Nephron (organoid): ENCODE measurements at regions not wholly inside any gene's neighbourhood (a gene's known extent, or its start where the extent isn't known, plus 50 kb on each side); places are given as distances from the start of the nearest gene placed in this dataset.
"Not testable (repeated sequence)": the region's sequence is repeated elsewhere in the genome, so short reads cannot be mapped to it uniquely, and the experiment has no call there.

Source experiments
- H3K27ac Mint-ChIP-seq, 3 experiments: 2 replicates each; pipeline ENCODE4 v1.8.0; 2020; ENCODE audit warnings: mixed read lengths in 3 of 3, mild to moderate bottlenecking in 2 of 3, moderate library complexity in 1 of 3
- H3K27me3 Mint-ChIP-seq: 2 replicates; pipeline ENCODE4 v1.8.0; 2021; ENCODE audit warnings: low read depth, mild to moderate bottlenecking, moderate library complexity, mixed read lengths
- H3K36me3 Mint-ChIP-seq: 2 replicates; pipeline ENCODE4 v1.8.0; 2020; ENCODE audit warnings: low read depth, mixed read lengths
- H3K4me1 Mint-ChIP-seq: 2 replicates; pipeline ENCODE4 v1.8.0; 2020; ENCODE audit warnings: mixed read lengths
- H3K4me3 Mint-ChIP-seq, 3 experiments: 2 replicates each; pipeline ENCODE4 v1.8.0; 2020; ENCODE audit warnings: mild to moderate bottlenecking in 3 of 3, mixed read lengths in 3 of 3, moderate library complexity in 2 of 3
- H3K9me3 Mint-ChIP-seq: 2 replicates; pipeline ENCODE4 v1.8.0; 2020; ENCODE audit warnings: mixed read lengths
- TF ChIP-seq, protein P1 (sequence below), 3 experiments: fragments of 200-600 bp; sonication (generic); IDR thresholded peaks; one replicate each; pipeline ENCODE4 v1.5.0; 2021; ENCODE audit warnings: antibody characterized with exemption in 3 of 3; ENCODE audit not compliant: unreplicated experiment in 3 of 3

DNA sequence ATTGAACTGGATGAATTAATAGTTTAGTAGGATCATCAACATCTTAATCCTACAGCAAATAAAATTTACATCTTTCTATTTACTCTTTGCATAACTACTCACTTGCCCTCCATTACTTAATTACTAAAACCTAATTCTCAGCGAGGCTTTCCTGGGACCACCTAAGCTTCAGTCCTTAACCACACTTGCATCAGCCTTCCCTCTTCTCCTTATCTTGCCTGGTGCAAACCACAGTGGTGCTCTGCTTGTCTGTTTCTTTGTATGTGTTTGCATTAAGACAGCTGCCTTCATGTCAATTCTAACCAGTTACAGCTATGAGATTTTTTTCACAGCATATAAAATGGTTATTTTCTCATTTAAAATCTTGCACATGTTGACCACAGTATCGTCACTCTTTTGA is 72.6 kb upstream of the ZNF92 start:
- no peaks in the 10 kb centered on the region for H3K27me3 Mint-ChIP-seq
- H3K4me3 Mint-ChIP-seq, result no peak overlapping the region
- H3K4me1 Mint-ChIP-seq, result no peaks in the 10 kb centered on the region
- TF ChIP-seq, protein P1, sequence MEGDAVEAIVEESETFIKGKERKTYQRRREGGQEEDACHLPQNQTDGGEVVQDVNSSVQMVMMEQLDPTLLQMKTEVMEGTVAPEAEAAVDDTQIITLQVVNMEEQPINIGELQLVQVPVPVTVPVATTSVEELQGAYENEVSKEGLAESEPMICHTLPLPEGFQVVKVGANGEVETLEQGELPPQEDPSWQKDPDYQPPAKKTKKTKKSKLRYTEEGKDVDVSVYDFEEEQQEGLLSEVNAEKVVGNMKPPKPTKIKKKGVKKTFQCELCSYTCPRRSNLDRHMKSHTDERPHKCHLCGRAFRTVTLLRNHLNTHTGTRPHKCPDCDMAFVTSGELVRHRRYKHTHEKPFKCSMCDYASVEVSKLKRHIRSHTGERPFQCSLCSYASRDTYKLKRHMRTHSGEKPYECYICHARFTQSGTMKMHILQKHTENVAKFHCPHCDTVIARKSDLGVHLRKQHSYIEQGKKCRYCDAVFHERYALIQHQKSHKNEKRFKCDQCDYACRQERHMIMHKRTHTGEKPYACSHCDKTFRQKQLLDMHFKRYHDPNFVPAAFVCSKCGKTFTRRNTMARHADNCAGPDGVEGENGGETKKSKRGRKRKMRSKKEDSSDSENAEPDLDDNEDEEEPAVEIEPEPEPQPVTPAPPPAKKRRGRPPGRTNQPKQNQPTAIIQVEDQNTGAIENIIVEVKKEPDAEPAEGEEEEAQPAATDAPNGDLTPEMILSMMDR (IDR thresholded peaks at IDR 0.05; ENCODE audit: unreplicated experiment in 3 of 3), result no peak
- no peak overlapping the region for H3K27ac Mint-ChIP-seq
- no peaks in the 10 kb centered on the region for H3K36me3 Mint-ChIP-seq
- no peaks in the 10 kb centered on the region for H3K9me3 Mint-ChIP-seq

DNA sequence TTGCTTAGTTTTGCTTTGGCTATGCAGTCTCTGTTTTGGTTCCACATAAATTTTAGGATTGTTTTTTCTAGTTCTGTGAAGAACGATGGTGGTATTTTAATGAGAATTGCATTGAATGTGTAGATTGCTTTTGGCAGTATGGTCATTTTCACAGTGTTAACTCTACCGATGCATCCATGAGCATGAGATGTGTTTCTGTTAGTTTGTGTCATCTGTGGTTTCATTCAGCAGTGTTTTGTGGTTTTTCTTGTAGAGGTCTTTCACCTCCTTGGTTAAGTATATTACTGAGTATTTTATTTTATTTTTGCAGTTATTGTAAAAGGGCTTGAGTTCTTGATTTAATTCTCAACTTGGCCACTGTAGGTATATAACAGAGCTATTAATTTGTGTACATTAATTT is 78.2 kb upstream of the ZNF92 start:
- Mint-ChIP-seq H3K4me3 (no peak overlapping the region), H3K36me3 (peaks cover 8% of the 10 kb centered on the region), H3K27ac (no peak overlapping the region), H3K9me3 (no peaks in the 10 kb centered on the region), H3K27me3 (no peaks in the 10 kb centered on the region), H3K4me1 (no peaks in the 10 kb centered on the region)
- TF ChIP-seq, protein P1 (IDR thresholded peaks at IDR 0.05; ENCODE audit: unreplicated experiment in 3 of 3), result no peak

- H3K36me3 Mint-ChIP-seq, H3K4me1 Mint-ChIP-seq, H3K27me3 Mint-ChIP-seq, H3K27ac Mint-ChIP-seq, H3K4me3 Mint-ChIP-seq, H3K9me3 Mint-ChIP-seq: not testable (repeated sequence)
Observed at GRCh38 chr7:65290340-65290739, 83.3 kb upstream of the ZNF92 start.

DNA sequence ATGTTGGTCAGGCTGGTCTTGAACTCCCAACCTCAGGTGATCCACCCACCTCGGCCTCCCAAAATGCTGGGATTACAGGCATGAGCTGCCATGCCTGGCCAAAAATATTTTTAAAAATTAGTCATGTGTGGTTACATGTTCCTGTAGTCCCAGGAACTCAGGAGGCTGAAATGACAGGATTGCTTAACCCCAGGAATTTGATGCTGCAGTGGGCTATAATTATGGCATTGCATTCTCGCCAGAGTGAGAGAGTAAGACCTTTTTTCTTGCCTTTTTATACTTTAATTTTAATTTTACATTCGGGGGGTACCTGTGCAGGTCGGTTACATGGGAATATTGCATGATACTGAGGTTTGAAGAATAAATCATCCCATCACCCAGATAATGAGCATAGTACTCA is 86.6 kb upstream of the ZNF92 start:
- peaks cover 17% of the 10 kb centered on the region for H3K36me3 Mint-ChIP-seq
- H3K4me1 Mint-ChIP-seq, result no peaks in the 10 kb centered on the region
- no peak overlapping the region for H3K4me3 Mint-ChIP-seq
- peaks cover 3% of the 10 kb centered on the region for H3K27me3 Mint-ChIP-seq
- no peak overlapping the region for H3K27ac Mint-ChIP-seq
- TF ChIP-seq, protein P1 (IDR thresholded peaks at IDR 0.05; ENCODE audit: unreplicated experiment in 3 of 3), result no peak
- peaks cover 11% of the 10 kb centered on the region for H3K9me3 Mint-ChIP-seq

GRCh38 chr7:65285906-65286864 is 87.5 kb upstream of the ZNF92 start:
- Mint-ChIP-seq H3K9me3 (peaks cover 18% of the 10 kb centered on the region), H3K4me3 (no peak overlapping the region), H3K27me3 (peaks cover 3% of the 10 kb centered on the region), H3K4me1 (no peaks in the 10 kb centered on the region), H3K36me3 (peaks cover 25% of the 10 kb centered on the region), H3K27ac (no peak overlapping the region)
- TF ChIP-seq, protein P1 (IDR thresholded peaks at IDR 0.05; ENCODE audit: unreplicated experiment in 3 of 3), result no peak

DNA sequence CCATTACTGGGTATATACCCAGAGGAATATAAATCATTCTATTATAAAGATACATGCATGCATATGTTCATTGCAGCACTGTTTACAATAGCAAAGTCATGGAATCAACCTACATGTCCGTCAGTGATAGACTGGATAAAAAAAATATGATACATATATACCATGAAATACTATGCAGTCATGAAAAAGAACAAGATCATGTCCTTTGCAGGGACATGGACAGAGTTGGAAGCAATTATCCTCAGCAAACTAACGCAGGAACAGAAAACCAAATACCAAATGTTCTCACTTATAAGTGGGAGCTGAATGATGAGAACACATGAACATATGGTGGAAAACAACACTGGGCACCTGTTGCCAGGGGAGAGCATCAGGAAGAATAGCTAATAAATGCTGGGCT is 88.4 kb upstream of the ZNF92 start:
- peaks cover 25% of the 10 kb centered on the region for H3K36me3 Mint-ChIP-seq
- H3K4me3 Mint-ChIP-seq, H3K4me1 Mint-ChIP-seq, H3K27ac Mint-ChIP-seq, H3K27me3 Mint-ChIP-seq: not testable (repeated sequence)
- H3K9me3 Mint-ChIP-seq, result peaks cover 22% of the 10 kb centered on the region

- Mint-ChIP-seq H3K9me3 (peaks cover 41% of the 10 kb centered on the region), H3K27ac (no peak overlapping the region), H3K36me3 (peaks cover 51% of the 10 kb centered on the region), H3K27me3 (peaks cover 3% of the 10 kb centered on the region), H3K4me3 (no peak overlapping the region), H3K4me1 (no peaks in the 10 kb centered on the region)
- TF ChIP-seq, protein P1 (IDR thresholded peaks at IDR 0.05; ENCODE audit: unreplicated experiment in 3 of 3), result no peak
Observed at GRCh38 chr7:65279795-65280194, 93.9 kb upstream of the ZNF92 start.
